ENCODE measurements at regions not wholly inside any gene's neighbourhood (a gene's known extent, or its start where the extent isn't known, plus 50 kb on each side); places are given as distances from the start of the nearest gene placed in this dataset.

DNA sequence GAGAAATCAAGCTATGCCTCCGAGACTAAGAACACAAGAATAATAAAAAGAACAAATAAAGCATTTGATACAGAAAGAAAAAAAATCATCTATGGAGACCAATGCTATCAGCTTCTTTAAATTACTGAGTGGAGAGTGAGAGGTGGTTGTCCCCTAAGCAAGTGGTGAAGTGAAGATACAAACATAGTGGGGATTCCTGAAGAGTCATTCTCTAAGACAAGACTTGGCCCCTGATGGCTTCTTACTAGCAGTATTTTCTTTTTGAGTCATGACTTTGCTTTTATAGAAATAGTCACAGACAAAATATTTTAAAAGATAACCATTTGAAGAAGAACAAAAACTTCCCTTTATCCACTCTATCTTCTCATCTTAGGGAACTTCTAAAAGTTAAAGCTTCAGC, 261.4 kb upstream of the PRDM1 start:
- Histone ChIP-seq H3K36me3 (no peaks in the 10 kb centered on the region), H3K4me3 (ENCODE audit: low read depth in 1 of 2, low read length in 1 of 2) (no peak overlapping the region), H3K9me3 (no peaks in the 10 kb centered on the region), H3K4me1 (ENCODE audit: control insufficient read depth in 1 of 2, insufficient read depth in 1 of 2, low read depth in 1 of 2, low read length in 1 of 2) (peaks cover 8 to 12% of the 10 kb centered on the region in 2 experiments), H3K27me3 (no peaks in the 10 kb centered on the region), H3K27ac (peak overlapping the region; percentile 29)
- TF ChIP-seq, protein P1, sequence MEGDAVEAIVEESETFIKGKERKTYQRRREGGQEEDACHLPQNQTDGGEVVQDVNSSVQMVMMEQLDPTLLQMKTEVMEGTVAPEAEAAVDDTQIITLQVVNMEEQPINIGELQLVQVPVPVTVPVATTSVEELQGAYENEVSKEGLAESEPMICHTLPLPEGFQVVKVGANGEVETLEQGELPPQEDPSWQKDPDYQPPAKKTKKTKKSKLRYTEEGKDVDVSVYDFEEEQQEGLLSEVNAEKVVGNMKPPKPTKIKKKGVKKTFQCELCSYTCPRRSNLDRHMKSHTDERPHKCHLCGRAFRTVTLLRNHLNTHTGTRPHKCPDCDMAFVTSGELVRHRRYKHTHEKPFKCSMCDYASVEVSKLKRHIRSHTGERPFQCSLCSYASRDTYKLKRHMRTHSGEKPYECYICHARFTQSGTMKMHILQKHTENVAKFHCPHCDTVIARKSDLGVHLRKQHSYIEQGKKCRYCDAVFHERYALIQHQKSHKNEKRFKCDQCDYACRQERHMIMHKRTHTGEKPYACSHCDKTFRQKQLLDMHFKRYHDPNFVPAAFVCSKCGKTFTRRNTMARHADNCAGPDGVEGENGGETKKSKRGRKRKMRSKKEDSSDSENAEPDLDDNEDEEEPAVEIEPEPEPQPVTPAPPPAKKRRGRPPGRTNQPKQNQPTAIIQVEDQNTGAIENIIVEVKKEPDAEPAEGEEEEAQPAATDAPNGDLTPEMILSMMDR (IDR thresholded peaks at IDR 0.05), result no peak

DNA sequence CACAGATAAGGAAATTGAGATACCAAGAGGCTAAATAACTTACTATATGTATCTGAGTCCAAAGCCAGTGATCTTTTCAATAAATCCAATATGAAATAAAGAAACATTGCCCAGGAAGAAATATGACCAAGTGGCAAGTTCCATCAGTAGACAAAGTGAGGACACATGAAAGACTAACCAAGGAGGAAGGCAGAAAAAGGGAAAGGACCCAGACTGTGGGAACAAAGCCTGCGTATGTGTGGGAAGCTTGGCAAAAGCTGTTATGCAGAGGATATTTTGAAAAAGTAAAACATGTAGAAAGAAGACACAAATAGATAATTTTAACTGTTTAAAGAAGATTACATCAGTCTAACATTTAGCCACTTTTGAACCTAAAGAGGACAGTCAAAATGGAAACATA, 264.4 kb upstream of the PRDM1 start:
- Histone ChIP-seq H3K27ac (no peak overlapping the region), H3K9me3 (no peaks in the 10 kb centered on the region), H3K27me3 (no peaks in the 10 kb centered on the region), H3K4me1 (ENCODE audit: control insufficient read depth in 1 of 2, insufficient read depth in 1 of 2, low read depth in 1 of 2, low read length in 1 of 2) (peaks cover 8 to 12% of the 10 kb centered on the region in 2 experiments), H3K36me3 (no peaks in the 10 kb centered on the region), H3K4me3 (ENCODE audit: low read depth in 1 of 2, low read length in 1 of 2) (no peak overlapping the region)
- TF ChIP-seq, protein P1 (IDR thresholded peaks at IDR 0.05), result no peak

DNA sequence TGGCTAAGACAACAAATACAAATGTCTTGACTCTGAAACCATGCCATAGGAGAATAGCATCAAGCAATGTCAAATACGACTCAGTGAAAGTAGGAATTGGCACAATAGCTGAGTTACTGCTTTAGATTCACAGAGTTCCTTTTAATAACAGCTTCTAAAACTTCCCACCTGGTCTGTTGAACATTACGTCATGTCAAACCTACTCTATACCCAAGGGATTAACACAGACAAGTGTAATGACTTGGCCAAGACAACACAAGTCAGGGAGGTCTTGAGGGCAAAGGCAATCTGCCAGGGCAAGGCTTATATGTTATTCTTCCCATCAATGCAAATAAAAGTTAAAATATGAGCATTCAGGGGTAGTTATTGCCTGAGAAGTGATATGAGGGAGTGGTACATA, 265.1 kb upstream of the PRDM1 start:
- no peak overlapping the region for H3K4me3 ChIP-seq (ENCODE audit: low read depth in 1 of 2, low read length in 1 of 2)
- no peaks in the 10 kb centered on the region for H3K36me3 ChIP-seq
- H3K27me3 ChIP-seq, result no peaks in the 10 kb centered on the region
- H3K9me3 ChIP-seq, result no peaks in the 10 kb centered on the region
- no peak overlapping the region for H3K27ac ChIP-seq
- H3K4me1 ChIP-seq (ENCODE audit: control insufficient read depth in 1 of 2, insufficient read depth in 1 of 2, low read depth in 1 of 2, low read length in 1 of 2), result peaks cover 8 to 12% of the 10 kb centered on the region in 2 experiments
- TF ChIP-seq, protein P1 (IDR thresholded peaks at IDR 0.05), result no peak

DNA sequence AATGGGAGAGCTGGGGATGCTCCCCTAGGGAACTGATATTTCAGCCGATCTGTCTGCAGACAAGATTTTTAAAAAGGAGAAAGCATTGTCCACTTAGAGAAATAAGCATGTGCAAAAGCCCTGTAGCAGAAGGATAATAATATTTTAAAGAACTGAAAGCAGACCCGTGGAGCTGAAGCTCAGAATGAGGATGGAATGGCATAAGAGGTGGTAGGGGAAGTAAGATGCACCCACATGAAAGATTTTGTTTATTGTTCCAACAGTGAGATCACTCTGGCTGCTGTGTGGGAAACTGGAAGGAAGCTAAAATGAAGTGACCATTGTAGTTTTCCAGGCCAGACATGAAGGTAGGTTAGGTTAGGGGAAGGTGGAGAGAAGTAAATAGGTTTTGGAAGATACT, 266.4 kb upstream of the PRDM1 start:
- no peak overlapping the region for H3K27ac ChIP-seq
- TF ChIP-seq, protein P1 (IDR thresholded peaks at IDR 0.05), result no peak
- no peaks in the 10 kb centered on the region for H3K27me3 ChIP-seq
- no peak overlapping the region for H3K4me3 ChIP-seq (ENCODE audit: low read depth in 1 of 2, low read length in 1 of 2)
- no peaks in the 10 kb centered on the region for H3K9me3 ChIP-seq
- no peaks in the 10 kb centered on the region for H3K36me3 ChIP-seq
- H3K4me1 ChIP-seq (ENCODE audit: control insufficient read depth in 1 of 2, insufficient read depth in 1 of 2, low read depth in 1 of 2, low read length in 1 of 2), result peaks cover 5 to 6% of the 10 kb centered on the region in 2 experiments

DNA sequence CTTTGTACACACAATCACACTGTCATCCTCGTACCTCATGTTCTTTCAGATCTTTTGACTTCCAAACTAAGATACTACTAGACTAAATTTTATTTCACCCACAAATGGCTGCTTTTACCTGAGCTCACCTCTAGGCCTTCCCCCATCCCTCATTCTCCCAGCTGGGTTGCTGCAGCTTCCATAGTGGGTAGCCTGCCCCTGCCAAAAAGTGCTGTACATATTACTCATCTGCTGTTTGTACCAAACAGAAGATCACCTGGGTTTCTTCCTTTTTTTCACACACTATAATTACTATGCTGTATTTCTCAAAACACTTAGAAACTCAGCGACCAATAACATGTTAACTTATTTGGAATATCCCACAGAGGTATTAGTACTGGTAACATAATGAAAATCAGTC, 267.6 kb upstream of the PRDM1 start:
- Histone ChIP-seq H3K27me3 (no peaks in the 10 kb centered on the region), H3K36me3 (no peaks in the 10 kb centered on the region), H3K4me1 (ENCODE audit: control insufficient read depth in 1 of 2, insufficient read depth in 1 of 2, low read depth in 1 of 2, low read length in 1 of 2) (no peaks in the 10 kb centered on the region), H3K9me3 (no peaks in the 10 kb centered on the region), H3K4me3 (ENCODE audit: low read depth in 1 of 2, low read length in 1 of 2) (no peak overlapping the region), H3K27ac (no peak overlapping the region)
- TF ChIP-seq, protein P1 (IDR thresholded peaks at IDR 0.05), result no peak

DNA sequence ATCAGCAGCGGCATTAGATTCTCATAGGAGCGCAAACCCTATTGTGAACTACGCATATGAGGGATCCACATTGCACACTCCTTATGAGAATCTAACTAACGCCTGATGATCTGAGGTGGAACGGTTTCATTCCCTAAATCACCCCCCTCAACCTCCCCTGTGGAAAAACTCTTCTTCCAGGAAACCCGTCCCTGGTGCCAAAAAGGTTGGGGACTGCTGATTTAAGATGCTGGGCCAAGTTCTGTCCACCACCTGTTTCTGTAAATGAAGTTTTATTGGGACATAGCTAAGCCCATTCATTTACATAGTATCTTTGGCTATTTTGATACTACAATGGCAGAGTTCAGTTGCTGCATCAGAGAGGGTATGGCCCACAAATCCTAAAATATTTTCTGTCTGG, 268.2 kb upstream of the PRDM1 start:
- H3K9me3 ChIP-seq, result no peaks in the 10 kb centered on the region
- H3K4me1 ChIP-seq (ENCODE audit: control insufficient read depth in 1 of 2, insufficient read depth in 1 of 2, low read depth in 1 of 2, low read length in 1 of 2), result no peaks in the 10 kb centered on the region
- no peaks in the 10 kb centered on the region for H3K36me3 ChIP-seq
- H3K27ac ChIP-seq, result no peak overlapping the region
- no peaks in the 10 kb centered on the region for H3K27me3 ChIP-seq
- H3K4me3 ChIP-seq (ENCODE audit: low read depth in 1 of 2, low read length in 1 of 2), result no peak overlapping the region
- TF ChIP-seq, protein P1 (IDR thresholded peaks at IDR 0.05), result no peak
